Stomach smooth muscle (tissue), 2 donors: ENCODE measurements at regions not wholly inside any gene's neighbourhood (a gene's known extent, or its start where the extent isn't known, plus 50 kb on each side); places are given as distances from the start of the nearest gene placed in this dataset.

Experiments used
- H3K27ac ChIP-seq: one replicate; pipeline ENCODE4 v1.7.0; 2013; ENCODE audit warnings: mild to moderate bottlenecking, low read length, inconsistent platforms
- H3K27me3 ChIP-seq, 2 donors: one replicate each; pipeline ENCODE4 v1.7.0; 2013; ENCODE audit warnings: low read length in 2 of 2; ENCODE audit not compliant: insufficient read depth in 2 of 2, control insufficient read depth in 1 of 2
- H3K36me3 ChIP-seq, 2 donors: one replicate each; pipeline ENCODE4 v1.7.0; 2013; ENCODE audit warnings: low read length in 2 of 2; ENCODE audit not compliant: control insufficient read depth in 2 of 2, insufficient read depth in 2 of 2
- H3K4me1 ChIP-seq: one replicate; pipeline ENCODE4 v1.7.0; 2013; ENCODE audit warnings: low read length; ENCODE audit not compliant: control insufficient read depth, insufficient read depth
- H3K4me3 ChIP-seq, 2 donors: one replicate each; pipeline ENCODE4 v1.7.0; 2013; ENCODE audit warnings: low read length in 2 of 2
- H3K9ac ChIP-seq, 2 donors: one replicate each; pipeline ENCODE4 v1.7.0; 2013; ENCODE audit warnings: low read length in 2 of 2, mild to moderate bottlenecking in 1 of 2
- H3K9me3 ChIP-seq, 2 donors: one replicate each; pipeline ENCODE4 v1.7.0; 2013; ENCODE audit warnings: low read length in 2 of 2; ENCODE audit not compliant: control insufficient read depth in 2 of 2
- donor health status: healthy.
- donor health status: Pancreatic carcinoma.

DNA sequence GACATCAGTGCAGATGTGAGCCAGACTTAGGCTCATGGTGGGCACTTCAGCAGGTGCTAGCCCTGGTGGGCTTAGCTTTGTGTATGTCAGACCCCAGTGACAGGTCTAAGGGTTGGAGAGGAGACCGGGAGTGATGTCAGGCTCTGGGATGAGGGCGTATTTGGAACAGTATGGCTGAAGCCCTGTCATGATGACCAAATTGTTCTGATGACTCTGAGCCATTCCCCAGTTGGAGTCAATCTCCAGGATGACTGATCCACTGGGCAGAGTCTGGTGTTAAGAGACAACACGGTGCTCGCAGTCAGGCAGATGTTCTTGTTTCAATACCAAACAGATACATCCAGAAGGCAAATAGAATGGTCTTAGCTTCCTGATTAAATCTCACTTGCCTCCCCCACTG is 241.5 kb downstream of the SOX11 start:
- Histone ChIP-seq H3K4me3 (no peak overlapping the region), H3K9ac (no peak overlapping the region), H3K27me3 (no peaks in the 10 kb centered on the region), H3K27ac (no peak overlapping the region), H3K4me1 (no peaks in the 10 kb centered on the region), H3K36me3 (no peaks in the 10 kb centered on the region), H3K9me3 (peaks cover 0 to 2% of the 10 kb centered on the region in 2 donors)

DNA sequence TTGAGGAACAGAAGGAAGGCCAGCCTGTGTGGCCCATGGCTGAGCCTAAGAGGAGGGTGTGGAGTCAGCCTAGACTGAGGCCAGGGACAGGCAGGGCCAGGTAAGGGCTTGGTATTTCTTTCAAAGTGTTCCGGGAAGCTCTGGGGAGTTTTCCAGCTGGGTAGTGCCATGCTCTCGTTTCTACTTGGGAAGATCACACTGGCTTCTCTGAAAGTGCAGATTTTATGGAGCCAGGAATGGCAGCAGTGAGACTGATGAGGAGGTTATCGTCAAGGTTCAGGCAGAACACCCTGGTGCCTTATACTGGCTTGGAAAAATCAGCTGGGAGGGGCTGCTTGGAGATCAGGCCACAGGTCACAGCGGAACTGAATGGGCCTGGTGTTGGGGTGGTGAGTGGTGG is 245.1 kb downstream of the SOX11 start:
- Histone ChIP-seq H3K27ac (no peak overlapping the region), H3K9me3 (no peaks in the 10 kb centered on the region), H3K27me3 (no peaks in the 10 kb centered on the region), H3K4me1 (no peaks in the 10 kb centered on the region), H3K9ac (no peak overlapping the region), H3K4me3 (no peak overlapping the region), H3K36me3 (no peaks in the 10 kb centered on the region)

DNA sequence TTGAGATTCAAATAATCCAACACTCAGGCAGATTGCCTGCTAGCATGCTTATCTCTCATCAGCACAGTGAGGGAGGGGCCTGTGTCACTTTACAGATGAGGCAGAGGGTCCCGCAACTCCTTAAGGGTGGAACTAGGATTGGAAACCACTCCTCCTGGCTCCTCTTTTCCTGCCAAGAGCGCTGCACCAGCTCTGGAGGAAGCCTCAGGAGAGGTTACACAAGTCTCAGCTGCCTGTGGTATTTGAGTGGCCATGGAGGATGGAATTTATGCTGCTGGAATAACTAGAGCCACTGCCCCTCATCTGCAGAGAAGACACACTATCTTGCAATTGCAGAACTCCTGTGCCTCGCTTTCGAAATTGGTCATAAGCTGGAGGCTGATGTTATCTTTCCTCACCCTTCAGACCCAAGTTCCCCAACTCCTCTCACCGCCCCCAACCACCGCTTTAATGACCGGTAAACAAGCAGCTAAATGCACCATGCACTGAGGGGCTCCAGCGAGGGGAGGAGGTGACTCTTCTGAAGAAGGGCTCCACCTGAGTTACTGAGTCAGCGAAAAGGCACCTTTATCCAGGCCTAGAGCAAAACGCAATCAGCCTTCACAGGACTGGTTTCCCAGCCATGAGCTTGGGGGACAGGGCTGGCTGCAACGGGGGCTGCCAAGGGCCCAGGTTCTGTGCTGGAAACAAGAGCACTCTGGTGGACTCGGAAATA is 245.8 kb downstream of the SOX11 start:
- no peaks in the 10 kb centered on the region for H3K4me1 ChIP-seq
- H3K9ac ChIP-seq = no peak overlapping the region
- H3K27me3 ChIP-seq = no peaks in the 10 kb centered on the region
- no peak overlapping the region for H3K4me3 ChIP-seq
- no peaks in the 10 kb centered on the region for H3K36me3 ChIP-seq
- H3K9me3 ChIP-seq = no peaks in the 10 kb centered on the region
- no peak overlapping the region for H3K27ac ChIP-seq

DNA sequence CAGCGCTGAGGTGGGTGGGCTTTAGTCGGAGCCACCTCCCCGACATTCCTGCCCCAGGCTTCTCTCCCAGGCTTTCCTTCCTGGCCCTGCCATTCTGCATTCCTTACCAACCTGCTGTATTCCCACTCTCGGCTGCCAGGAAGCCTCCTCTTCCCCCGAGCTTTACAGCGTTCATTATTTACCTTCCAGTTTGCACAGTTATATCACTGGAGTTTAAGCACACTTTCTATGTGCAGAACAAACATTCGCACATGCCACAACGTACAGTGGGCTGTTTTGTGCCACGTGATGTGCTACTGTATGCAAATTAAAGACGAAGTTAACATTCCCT is 246.3 kb downstream of the SOX11 start:
- Histone ChIP-seq H3K9me3 (no peaks in the 10 kb centered on the region), H3K36me3 (no peaks in the 10 kb centered on the region), H3K4me1 (no peaks in the 10 kb centered on the region), H3K4me3 (no peak overlapping the region), H3K27ac (no peak overlapping the region), H3K9ac (no peak overlapping the region), H3K27me3 (no peaks in the 10 kb centered on the region)

DNA sequence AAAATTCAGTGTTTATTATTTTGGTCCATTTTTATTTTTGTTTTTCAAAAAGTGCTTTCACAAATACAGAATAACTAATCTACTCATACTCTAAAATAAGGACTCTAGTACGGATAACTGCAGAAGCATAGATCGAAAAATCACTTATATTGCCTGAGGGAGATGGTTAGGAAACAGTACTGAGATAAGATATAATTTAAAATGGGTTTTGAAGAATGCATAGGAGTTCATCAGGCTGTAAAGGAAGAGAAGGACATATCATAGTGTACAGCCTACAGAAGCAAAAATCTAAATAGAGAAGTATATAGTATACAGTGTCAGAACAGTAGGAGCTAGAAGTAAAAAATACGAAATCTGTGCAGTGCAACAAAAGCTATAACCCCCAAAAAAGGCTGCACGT is 247.4 kb downstream of the SOX11 start:
- no peak overlapping the region for H3K4me3 ChIP-seq
- no peaks in the 10 kb centered on the region for H3K27me3 ChIP-seq
- no peaks in the 10 kb centered on the region for H3K9me3 ChIP-seq
- no peaks in the 10 kb centered on the region for H3K4me1 ChIP-seq
- no peak overlapping the region for H3K27ac ChIP-seq
- H3K36me3 ChIP-seq = no peaks in the 10 kb centered on the region
- no peak overlapping the region for H3K9ac ChIP-seq

DNA sequence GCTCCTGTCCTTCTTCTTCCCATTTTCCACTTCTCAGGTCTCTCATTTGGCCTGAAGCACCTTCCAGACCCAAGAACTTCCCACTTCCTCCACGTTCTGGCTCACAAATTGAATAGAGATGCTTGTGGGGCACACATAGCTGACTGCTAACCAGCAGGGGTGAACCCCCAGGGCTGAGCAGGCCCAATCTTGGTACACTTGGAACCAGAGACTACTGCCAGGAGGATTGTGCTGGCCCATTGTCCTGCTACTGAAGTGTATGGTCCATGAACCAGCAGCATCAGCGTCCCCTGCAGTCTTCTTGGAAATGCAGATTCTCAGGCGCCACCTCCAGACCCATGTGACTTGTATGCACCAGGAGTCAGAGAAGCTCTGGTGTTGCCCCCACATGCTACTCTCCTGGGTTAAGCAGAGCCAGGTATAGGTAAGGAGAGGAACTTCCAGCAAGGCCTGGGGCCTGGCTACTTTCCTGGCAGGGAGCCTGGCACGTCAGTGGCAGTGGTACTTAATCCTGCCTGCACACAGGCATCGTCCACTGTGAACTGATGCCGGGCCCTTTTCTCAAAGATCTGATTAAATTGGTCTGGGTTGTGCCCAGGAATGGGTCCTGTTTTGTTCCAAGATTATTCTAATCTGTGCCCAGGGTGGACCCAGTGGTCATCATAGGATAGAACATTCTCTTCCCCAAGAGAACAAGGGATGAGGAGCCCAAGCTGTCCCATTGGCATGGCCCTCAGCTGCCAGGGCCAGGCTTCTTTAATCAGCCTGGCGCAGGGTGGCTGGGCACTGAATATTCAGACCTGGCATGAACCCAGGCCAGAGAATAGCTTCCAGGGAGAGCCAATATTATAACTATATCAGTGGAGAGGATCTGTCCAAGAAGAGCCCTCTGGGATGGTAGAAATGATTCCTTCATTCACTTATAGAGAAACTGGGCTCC is 248.7 kb downstream of the SOX11 start:
- Histone ChIP-seq H3K4me3 (no peak overlapping the region), H3K9me3 (no peaks in the 10 kb centered on the region), H3K27me3 (no peaks in the 10 kb centered on the region), H3K9ac (no peak overlapping the region), H3K27ac (no peak overlapping the region), H3K4me1 (no peaks in the 10 kb centered on the region), H3K36me3 (no peaks in the 10 kb centered on the region)

DNA sequence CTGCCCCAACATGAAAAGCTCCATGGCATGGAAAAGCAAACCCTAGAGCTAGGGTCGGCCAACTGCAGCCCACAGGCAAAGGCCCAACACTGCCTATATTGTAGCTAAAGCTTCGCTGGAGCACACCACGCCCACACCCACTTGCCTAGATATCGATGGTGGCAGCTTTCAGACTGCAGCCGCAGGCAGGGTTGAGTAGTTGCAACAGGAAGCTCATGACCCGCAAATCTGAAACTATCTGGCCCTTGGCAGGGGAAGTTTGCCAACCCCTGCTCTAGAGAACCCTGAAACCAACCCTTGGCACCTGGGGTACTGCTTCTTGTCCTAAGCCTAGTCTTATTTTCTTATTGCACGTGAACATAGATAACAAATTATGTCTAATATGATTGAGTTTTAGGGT is 250.0 kb downstream of the SOX11 start:
- no peaks in the 10 kb centered on the region for H3K36me3 ChIP-seq
- H3K9ac ChIP-seq = no peak overlapping the region
- no peak overlapping the region for H3K27ac ChIP-seq
- no peaks in the 10 kb centered on the region for H3K4me1 ChIP-seq
- H3K4me3 ChIP-seq = no peak overlapping the region
- no peaks in the 10 kb centered on the region for H3K9me3 ChIP-seq
- no peaks in the 10 kb centered on the region for H3K27me3 ChIP-seq

DNA sequence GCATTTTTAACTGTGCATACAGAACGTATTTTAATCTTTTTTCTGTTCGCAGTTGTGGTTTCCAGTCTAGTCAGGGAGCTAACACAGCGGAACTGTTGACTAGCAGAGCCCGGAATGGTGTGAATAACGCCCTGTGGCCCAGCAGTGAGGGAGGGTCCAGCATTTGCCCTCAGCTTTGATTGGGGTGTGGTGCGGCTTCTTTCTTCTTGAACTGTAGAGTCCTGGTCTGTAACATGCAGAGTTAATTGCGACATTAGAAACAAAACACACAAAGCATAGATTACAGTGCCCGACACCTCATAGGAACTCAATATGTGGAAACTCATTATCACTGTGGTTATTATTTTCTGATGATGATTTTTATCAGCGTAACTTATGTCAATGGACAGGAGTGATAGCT is 253.6 kb downstream of the SOX11 start:
- H3K36me3 ChIP-seq = no peaks in the 10 kb centered on the region
- H3K9me3 ChIP-seq = no peaks in the 10 kb centered on the region
- H3K4me3 ChIP-seq = no peak overlapping the region
- no peak overlapping the region for H3K27ac ChIP-seq
- no peaks in the 10 kb centered on the region for H3K27me3 ChIP-seq
- H3K9ac ChIP-seq = no peak overlapping the region
- H3K4me1 ChIP-seq = no peaks in the 10 kb centered on the region

DNA sequence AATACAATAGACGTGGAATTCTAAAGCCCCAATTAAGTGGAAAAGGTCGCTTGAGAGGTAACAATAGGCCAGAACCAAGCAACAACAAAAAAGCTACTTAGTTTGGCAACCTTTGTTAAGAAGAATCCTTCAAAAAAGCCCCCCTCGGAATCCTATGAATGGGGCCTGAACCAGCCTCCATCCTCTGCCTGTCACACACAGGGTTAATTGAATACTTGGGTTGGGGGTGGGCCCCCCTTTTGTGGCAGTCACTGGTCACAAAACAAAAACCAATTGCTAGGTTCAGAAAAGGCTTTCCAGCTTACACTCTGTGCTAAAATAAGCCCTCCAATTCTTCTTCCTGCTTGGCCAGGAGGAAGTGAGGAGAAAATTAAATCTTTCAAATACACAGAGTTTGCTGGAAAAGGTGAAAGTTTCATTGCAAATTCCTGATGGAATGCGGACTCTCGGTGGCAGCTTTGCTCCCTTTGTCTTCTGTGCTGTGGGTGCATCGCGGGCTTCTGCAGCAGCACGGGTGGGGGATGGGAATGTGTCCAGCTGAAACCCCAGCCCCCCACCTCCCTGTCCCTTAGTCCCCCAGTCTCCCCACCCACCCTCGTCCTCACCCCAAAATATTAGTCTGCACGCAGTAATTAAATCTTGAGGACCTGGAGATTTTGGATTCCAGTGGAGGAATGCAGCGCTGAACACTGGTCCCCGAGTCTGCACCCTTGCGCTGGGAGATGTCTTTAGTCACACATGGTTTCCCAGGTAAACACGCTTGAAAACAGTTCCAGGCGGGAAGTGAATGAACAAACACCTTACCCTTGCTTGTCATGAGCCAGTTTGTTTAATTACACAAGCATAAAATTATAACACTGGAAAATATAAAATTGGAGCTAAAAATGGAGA is 254.3 kb downstream of the SOX11 start:
- Histone ChIP-seq H3K36me3 (no peaks in the 10 kb centered on the region), H3K27ac (no peak overlapping the region), H3K4me1 (no peaks in the 10 kb centered on the region)

DNA sequence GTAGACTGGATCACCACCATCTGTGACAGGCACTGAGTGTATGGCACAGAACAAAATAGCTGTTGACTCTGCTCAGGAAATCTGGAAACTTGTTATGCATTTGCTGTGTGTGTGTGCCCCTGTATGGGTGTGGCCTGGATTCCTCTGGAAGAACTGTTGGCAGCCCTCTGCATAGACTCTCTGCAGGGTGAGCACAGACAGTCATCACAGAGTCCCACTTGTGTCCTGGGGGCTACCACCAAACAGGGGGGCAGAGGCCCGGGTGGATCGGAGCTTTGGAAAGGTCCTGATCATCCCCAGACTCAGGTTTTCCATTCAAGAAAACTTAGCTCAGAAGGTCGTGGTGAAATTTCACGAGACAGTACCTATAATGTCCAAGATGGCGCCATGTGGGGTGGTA is 258.6 kb downstream of the SOX11 start:
- no peak overlapping the region for H3K4me3 ChIP-seq
- no peaks in the 10 kb centered on the region for H3K27me3 ChIP-seq
- no peaks in the 10 kb centered on the region for H3K9me3 ChIP-seq
- H3K36me3 ChIP-seq = no peaks in the 10 kb centered on the region
- no peak overlapping the region for H3K9ac ChIP-seq
- no peaks in the 10 kb centered on the region for H3K4me1 ChIP-seq
- H3K27ac ChIP-seq = no peak overlapping the region

More for the DNA sequence above, 254.3 kb downstream of the SOX11 start:
- H3K9ac ChIP-seq = no peak overlapping the region
- H3K9me3 ChIP-seq = no peaks in the 10 kb centered on the region
- no peaks in the 10 kb centered on the region for H3K27me3 ChIP-seq
- no peak overlapping the region for H3K4me3 ChIP-seq
